ENCODE measurements at regions not wholly inside any gene's neighbourhood (a gene's known extent, or its start where the extent isn't known, plus 50 kb on each side); places are given as distances from the start of the nearest gene placed in this dataset.

GRCh38 chr12:93299262-93299846 is 78.4 kb upstream of the NUDT4 start:
- no peak for DNase-seq (ENCODE audit: low spot score)

- no peak for DNase-seq (ENCODE audit: low spot score)
Observed at GRCh38 chr12:93300611-93301021, 77.1 kb upstream of the NUDT4 start.

GRCh38 chr12:93302331-93303229 is 75.1 kb upstream of the NUDT4 start:
- no peak for DNase-seq (ENCODE audit: low spot score)

- no peak for DNase-seq (ENCODE audit: low spot score)
Observed at GRCh38 chr12:93306636-93307035, 71.1 kb upstream of the NUDT4 start.

GRCh38 chr12:93308281-93308680 is 69.4 kb upstream of the NUDT4 start:
- DNase-seq (ENCODE audit: low spot score): no peak

GRCh38 chr12:93311827-93312226 is 65.9 kb upstream of the NUDT4 start:
- DNase-seq (ENCODE audit: low spot score): no peak

GRCh38 chr12:93314177-93314497 is 63.6 kb upstream of the NUDT4 start:
- DNase-seq (ENCODE audit: low spot score): no peak

- no peak for DNase-seq (ENCODE audit: low spot score)
Observed at GRCh38 chr12:93315385-93315906, 62.3 kb upstream of the NUDT4 start.

GRCh38 chr12:93315907-93316622 is 61.7 kb upstream of the NUDT4 start:
- no peak for DNase-seq (ENCODE audit: low spot score)

- no peak for DNase-seq (ENCODE audit: low spot score)
Observed at GRCh38 chr12:93316623-93316971, 61.1 kb upstream of the NUDT4 start.

GRCh38 chr12:93317227-93317626 is 60.5 kb upstream of the NUDT4 start:
- DNase-seq (ENCODE audit: low spot score): no peak

- no peak for DNase-seq (ENCODE audit: low spot score)
Observed at GRCh38 chr12:93318720-93319522, 58.8 kb upstream of the NUDT4 start.

- DNase-seq (ENCODE audit: low spot score): no peak
Observed at GRCh38 chr12:93319523-93320050, 58.1 kb upstream of the NUDT4 start.

- DNase-seq (ENCODE audit: low spot score): no peak
Observed at GRCh38 chr12:93322784-93323183, 54.9 kb upstream of the NUDT4 start.

- DNase-seq (ENCODE audit: low spot score): no peak
Observed at GRCh38 chr12:93323625-93324329, 53.9 kb upstream of the NUDT4 start.

- DNase-seq (ENCODE audit: low spot score): no peak
Observed at GRCh38 chr12:93325855-93326254, 51.9 kb upstream of the NUDT4 start.
